GM23338 (cell line): ENCODE measurements at regions not wholly inside any gene's neighbourhood (a gene's known extent, or its start where the extent isn't known, plus 50 kb on each side); places are given as distances from the start of the nearest gene placed in this dataset.
"Not testable (repeated sequence)": the region's sequence is repeated elsewhere in the genome, so short reads cannot be mapped to it uniquely, and the experiment has no call there.

ENCODE experiments used
- EZH2 ChIP-seq: fragments of 200-600 bp; sonication (generic); IDR thresholded peaks from one replicate; pipeline ENCODE4 v1.8.0; 2017; ENCODE audit warnings: antibody characterized with exemption, mild to moderate bottlenecking, low read depth; ENCODE audit not compliant: unreplicated experiment
- POLR2AphosphoS5 ChIP-seq: IDR thresholded peaks from 2 replicates; pipeline ENCODE4 v1.6.1; 2016; ENCODE audit warnings: antibody characterized with exemption, low read depth
- ZNF331 ChIP-seq: fragments of 250-450 bp; sonication (Bioruptor Pico); IDR thresholded peaks from 2 replicates; pipeline ENCODE4 v1.5.0; 2020; ENCODE audit warnings: low read depth, mild to moderate bottlenecking, moderate library complexity
- TF ChIP-seq, protein P1 (sequence below), 2 experiments: fragments of 200-600 bp in 1 of 2; sonication (generic) in 1 of 2; conservative IDR thresholded peaks; 2 replicates each; pipeline versions ENCODE4 v1.5.1 to v1.6.1; 2016 to 2017; ENCODE audit warnings: antibody characterized with exemption in 2 of 2, low read depth in 2 of 2, mild to moderate bottlenecking in 2 of 2, moderate library complexity in 1 of 2
- TF ChIP-seq, protein P2 (sequence below): IDR thresholded peaks from one replicate; pipeline ENCODE4 v1.6.1; 2018; ENCODE audit warnings: antibody characterized with exemption; ENCODE audit not compliant: unreplicated experiment
- TF ChIP-seq, protein P3 (sequence below): IDR thresholded peaks from 2 replicates; pipeline ENCODE4 v1.6.1; 2016; ENCODE audit warnings: antibody characterized with exemption

DNA sequence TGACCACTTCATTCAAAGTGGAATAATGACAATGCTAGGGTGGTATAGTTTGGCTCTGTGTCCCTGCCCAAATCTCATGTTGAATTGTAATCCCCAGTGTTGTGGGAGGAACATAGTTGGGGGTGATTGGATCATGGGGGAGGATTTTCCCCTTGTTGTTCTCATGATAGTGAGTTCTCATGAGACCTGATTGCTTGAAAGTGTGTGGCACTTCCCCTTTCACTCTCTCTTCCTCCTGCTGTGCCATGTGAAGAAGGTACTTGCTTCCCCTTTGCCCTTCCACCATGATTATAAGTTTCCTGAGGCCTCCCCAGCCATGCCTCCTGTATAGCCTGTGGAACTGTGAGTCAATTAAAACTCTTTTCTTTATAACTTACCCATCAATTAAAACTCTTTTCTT, 348.3 kb upstream of the CD180 start:
- TF ChIP-seq, protein P1, sequence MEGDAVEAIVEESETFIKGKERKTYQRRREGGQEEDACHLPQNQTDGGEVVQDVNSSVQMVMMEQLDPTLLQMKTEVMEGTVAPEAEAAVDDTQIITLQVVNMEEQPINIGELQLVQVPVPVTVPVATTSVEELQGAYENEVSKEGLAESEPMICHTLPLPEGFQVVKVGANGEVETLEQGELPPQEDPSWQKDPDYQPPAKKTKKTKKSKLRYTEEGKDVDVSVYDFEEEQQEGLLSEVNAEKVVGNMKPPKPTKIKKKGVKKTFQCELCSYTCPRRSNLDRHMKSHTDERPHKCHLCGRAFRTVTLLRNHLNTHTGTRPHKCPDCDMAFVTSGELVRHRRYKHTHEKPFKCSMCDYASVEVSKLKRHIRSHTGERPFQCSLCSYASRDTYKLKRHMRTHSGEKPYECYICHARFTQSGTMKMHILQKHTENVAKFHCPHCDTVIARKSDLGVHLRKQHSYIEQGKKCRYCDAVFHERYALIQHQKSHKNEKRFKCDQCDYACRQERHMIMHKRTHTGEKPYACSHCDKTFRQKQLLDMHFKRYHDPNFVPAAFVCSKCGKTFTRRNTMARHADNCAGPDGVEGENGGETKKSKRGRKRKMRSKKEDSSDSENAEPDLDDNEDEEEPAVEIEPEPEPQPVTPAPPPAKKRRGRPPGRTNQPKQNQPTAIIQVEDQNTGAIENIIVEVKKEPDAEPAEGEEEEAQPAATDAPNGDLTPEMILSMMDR (conservative IDR thresholded peaks at IDR 0.05; ENCODE audit: low read depth in 2 of 2) = not testable (repeated sequence)
- not testable (repeated sequence) for TF ChIP-seq EZH2; POLR2AphosphoS5; ZNF331 (CRISPR knock-in tag)
- TF ChIP-seq, protein P2, sequence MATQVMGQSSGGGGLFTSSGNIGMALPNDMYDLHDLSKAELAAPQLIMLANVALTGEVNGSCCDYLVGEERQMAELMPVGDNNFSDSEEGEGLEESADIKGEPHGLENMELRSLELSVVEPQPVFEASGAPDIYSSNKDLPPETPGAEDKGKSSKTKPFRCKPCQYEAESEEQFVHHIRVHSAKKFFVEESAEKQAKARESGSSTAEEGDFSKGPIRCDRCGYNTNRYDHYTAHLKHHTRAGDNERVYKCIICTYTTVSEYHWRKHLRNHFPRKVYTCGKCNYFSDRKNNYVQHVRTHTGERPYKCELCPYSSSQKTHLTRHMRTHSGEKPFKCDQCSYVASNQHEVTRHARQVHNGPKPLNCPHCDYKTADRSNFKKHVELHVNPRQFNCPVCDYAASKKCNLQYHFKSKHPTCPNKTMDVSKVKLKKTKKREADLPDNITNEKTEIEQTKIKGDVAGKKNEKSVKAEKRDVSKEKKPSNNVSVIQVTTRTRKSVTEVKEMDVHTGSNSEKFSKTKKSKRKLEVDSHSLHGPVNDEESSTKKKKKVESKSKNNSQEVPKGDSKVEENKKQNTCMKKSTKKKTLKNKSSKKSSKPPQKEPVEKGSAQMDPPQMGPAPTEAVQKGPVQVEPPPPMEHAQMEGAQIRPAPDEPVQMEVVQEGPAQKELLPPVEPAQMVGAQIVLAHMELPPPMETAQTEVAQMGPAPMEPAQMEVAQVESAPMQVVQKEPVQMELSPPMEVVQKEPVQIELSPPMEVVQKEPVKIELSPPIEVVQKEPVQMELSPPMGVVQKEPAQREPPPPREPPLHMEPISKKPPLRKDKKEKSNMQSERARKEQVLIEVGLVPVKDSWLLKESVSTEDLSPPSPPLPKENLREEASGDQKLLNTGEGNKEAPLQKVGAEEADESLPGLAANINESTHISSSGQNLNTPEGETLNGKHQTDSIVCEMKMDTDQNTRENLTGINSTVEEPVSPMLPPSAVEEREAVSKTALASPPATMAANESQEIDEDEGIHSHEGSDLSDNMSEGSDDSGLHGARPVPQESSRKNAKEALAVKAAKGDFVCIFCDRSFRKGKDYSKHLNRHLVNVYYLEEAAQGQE = not testable (repeated sequence)
- TF ChIP-seq, protein P3, sequence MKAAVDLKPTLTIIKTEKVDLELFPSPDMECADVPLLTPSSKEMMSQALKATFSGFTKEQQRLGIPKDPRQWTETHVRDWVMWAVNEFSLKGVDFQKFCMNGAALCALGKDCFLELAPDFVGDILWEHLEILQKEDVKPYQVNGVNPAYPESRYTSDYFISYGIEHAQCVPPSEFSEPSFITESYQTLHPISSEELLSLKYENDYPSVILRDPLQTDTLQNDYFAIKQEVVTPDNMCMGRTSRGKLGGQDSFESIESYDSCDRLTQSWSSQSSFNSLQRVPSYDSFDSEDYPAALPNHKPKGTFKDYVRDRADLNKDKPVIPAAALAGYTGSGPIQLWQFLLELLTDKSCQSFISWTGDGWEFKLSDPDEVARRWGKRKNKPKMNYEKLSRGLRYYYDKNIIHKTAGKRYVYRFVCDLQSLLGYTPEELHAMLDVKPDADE = not testable (repeated sequence)
